A549 (cell line): ENCODE measurements at regions not wholly inside any gene's neighbourhood (a gene's known extent, or its start where the extent isn't known, plus 50 kb on each side); places are given as distances from the start of the nearest gene placed in this dataset.

Source experiments
- ATAC-seq, 2 experiments: fragments of 200-7000 bp in 1 of 2; fragments of >200 bp in 1 of 2; cut with Nextera tagmentation in 1 of 2; cut with Tn5 transposase in 1 of 2; 3 replicates each; pipeline versions ENCODE4 v1.8.0 to v1.9.1; 2018 to 2020; ENCODE audit warnings: mild to moderate bottlenecking in 1 of 2, moderate library complexity in 1 of 2
- CTCF ChIA-PET: fragments of 300-600 bp; sonication (Branson Sonifier 250); formaldehyde crosslinking; extraction: SDS; loops from one replicate; lab custom pipeline; 2021; ENCODE audit warnings: antibody characterized with exemption, inconsistent platforms; lab: Yijun Ruan, JAX
- POLR2A ChIA-PET: fragments of 350-600 bp; formaldehyde crosslinking; extraction: SDS; loops from one replicate; lab custom pipeline; 2021; ENCODE audit warnings: antibody characterized with exemption, inconsistent platforms; lab: Yijun Ruan, JAX
- DNase-seq, 2 experiments: peaks; one replicate each; pipeline versions ENCODE4 v3.0.0 to v3.0.0-alpha.2; 2011 to 2016; ENCODE audit warnings: low read depth in 1 of 2, low spot score in 1 of 2
- FAIRE-seq: peaks from 2 replicates; lab custom pipeline; 2011; peaks lifted over from hg19 to GRCh38; lab: Jason Lieb, UNC
- H3K27ac ChIP-seq, 2 experiments: fragments of >200 bp; sonication (Bioruptor Twin); formaldehyde crosslinking; 3 replicates each; pipeline ENCODE4 v1.5.1; 2016 to 2017
- H3K4me1 ChIP-seq: fragments of >200 bp; sonication (Bioruptor Twin); formaldehyde crosslinking; 3 replicates; pipeline ENCODE4 v1.6.1; 2016
- H3K4me2 ChIP-seq: fragments of >200 bp; sonication (Bioruptor Twin); formaldehyde crosslinking; 3 replicates; pipeline ENCODE4 v1.6.1; 2016
- H3K4me3 ChIP-seq: fragments of >200 bp; sonication (Bioruptor Twin); formaldehyde crosslinking; 3 replicates; pipeline ENCODE4 v1.5.1; 2016
- H3K9me3 ChIP-seq: fragments of >200 bp; sonication (Bioruptor Twin); formaldehyde crosslinking; 3 replicates; pipeline ENCODE4 v1.6.1; 2016
- BCL3 ChIP-seq: fragments of >200 bp; sonication (Bioruptor Twin); formaldehyde crosslinking; IDR thresholded peaks from 3 replicates; pipeline ENCODE4 v1.6.1; 2016
- CBX2 ChIP-seq: fragments of 200-600 bp; sonication (generic); IDR thresholded peaks from 2 replicates; pipeline ENCODE4 v1.6.1; 2016; ENCODE audit warnings: low read depth, mild to moderate bottlenecking, borderline replicate concordance
- CHD2 ChIP-seq: fragments of 150-350 bp; IDR thresholded peaks from 2 replicates; pipeline ENCODE4 v1.6.1; 2014; ENCODE audit warnings: low read length; ENCODE audit not compliant: partially characterized antibody
- EHMT2 ChIP-seq: fragments of 200-600 bp; sonication (generic); IDR thresholded peaks from 2 replicates; pipeline ENCODE4 v1.6.1; 2016; ENCODE audit warnings: antibody characterized with exemption, low read depth, mild to moderate bottlenecking, moderate library complexity
- ELK1 ChIP-seq: fragments of 150-350 bp; IDR thresholded peaks from 2 replicates; pipeline ENCODE4 v1.6.1; 2014; ENCODE audit warnings: low read depth, mild to moderate bottlenecking, low read length
- EP300 ChIP-seq, 2 experiments: fragments of >200 bp; sonication (Bioruptor Twin); formaldehyde crosslinking; IDR thresholded peaks; 2 replicates in 1 of 2; 3 replicates in 1 of 2; pipeline ENCODE4 v1.6.1; 2016 to 2017
- GATA3 ChIP-seq: IDR thresholded peaks from 2 replicates; pipeline ENCODE4 v1.6.1; 2012; ENCODE audit warnings: borderline replicate concordance
- HDAC2 ChIP-seq: fragments of 200-600 bp; sonication (generic); IDR thresholded peaks from 2 replicates; pipeline ENCODE4 v1.6.1; 2016
- HES2 ChIP-seq: fragments of >200 bp; sonication (Bioruptor Twin); formaldehyde crosslinking; IDR thresholded peaks from 2 replicates; pipeline ENCODE4 v1.6.1; 2016
- HEYL ChIP-seq: fragments of 250-450 bp; sonication (Bioruptor Pico); IDR thresholded peaks from 2 replicates; pipeline ENCODE4 v1.8.0; 2021; ENCODE audit warnings: mild to moderate bottlenecking, moderate library complexity
- HOXB13 ChIP-seq: fragments of 250-450 bp; sonication (Bioruptor Pico); IDR thresholded peaks from 2 replicates; pipeline ENCODE4 v1.5.0; 2020; ENCODE audit warnings: low read depth, mild to moderate bottlenecking, moderate library complexity
- JUN ChIP-seq, 2 experiments: fragments of >200 bp; sonication (Bioruptor Twin); formaldehyde crosslinking; IDR thresholded peaks; 2 replicates in 1 of 2; 3 replicates in 1 of 2; pipeline ENCODE4 v1.6.1; 2016 to 2017
- KDM1A ChIP-seq: fragments of 200-600 bp; sonication (generic); IDR thresholded peaks from 2 replicates; pipeline ENCODE4 v1.6.1; 2016; ENCODE audit warnings: low read depth, mild to moderate bottlenecking
- KDM5A ChIP-seq: fragments of 200-600 bp; sonication (generic); IDR thresholded peaks from 2 replicates; pipeline ENCODE4 v1.6.1; 2016; ENCODE audit warnings: antibody characterized with exemption, mild to moderate bottlenecking
- MYC ChIP-seq: IDR thresholded peaks from 2 replicates; pipeline ENCODE4 v1.6.1; 2012; ENCODE audit warnings: mild to moderate bottlenecking, inconsistent platforms, low read length, improper control_type of control experiment, borderline replicate concordance
- NFE2L2 ChIP-seq: fragments of 150-350 bp; conservative IDR thresholded peaks from 2 replicates; pipeline ENCODE4 v1.6.1; 2014; ENCODE audit warnings: low read length
- NPAS2 ChIP-seq: fragments of 250-450 bp; sonication (Bioruptor Pico); IDR thresholded peaks from 2 replicates; pipeline ENCODE4 v1.8.0; 2022; ENCODE audit warnings: mild to moderate bottlenecking, moderate library complexity, borderline replicate concordance
- NR3C1 ChIP-seq: fragments of >200 bp; sonication (Bioruptor Twin); formaldehyde crosslinking; IDR thresholded peaks from 3 replicates; pipeline ENCODE4 v1.6.1; 2017
- PHF8 ChIP-seq: fragments of 200-600 bp; sonication (generic); IDR thresholded peaks from 2 replicates; pipeline ENCODE4 v1.6.1; 2016; ENCODE audit warnings: low read depth, mild to moderate bottlenecking, antibody characterized with exemption, moderate library complexity, borderline replicate concordance
- POLR2A ChIP-seq: IDR thresholded peaks from 2 replicates; pipeline ENCODE4 v1.6.1; 2012; ENCODE audit warnings: mild to moderate bottlenecking, low read length
- POLR2AphosphoS2 ChIP-seq: conservative IDR thresholded peaks from 2 replicates; pipeline ENCODE4 v1.6.1; 2012; ENCODE audit warnings: low read length, improper control_type of control experiment, inconsistent platforms
- RCOR1 ChIP-seq: fragments of 150-350 bp; IDR thresholded peaks from 2 replicates; pipeline ENCODE4 v1.6.1; 2014; ENCODE audit warnings: antibody characterized with exemption, low read length, low read depth
- TFCP2L1 ChIP-seq: fragments of 250-450 bp; sonication (Bioruptor Pico); IDR thresholded peaks from 2 replicates; pipeline ENCODE4 v1.5.0; 2021; ENCODE audit warnings: mild to moderate bottlenecking
- USF2 ChIP-seq: fragments of 450-650 bp; IDR thresholded peaks from 2 replicates; pipeline ENCODE4 v1.6.1; 2014; ENCODE audit warnings: antibody characterized with exemption
- ZFP36 ChIP-seq: fragments of 450-650 bp; IDR thresholded peaks from 2 replicates; pipeline ENCODE4 v1.6.1; 2014; ENCODE audit warnings: borderline replicate concordance; ENCODE audit not compliant: partially characterized antibody
- WGBS: methylation state at CpG from one replicate; pipeline ENCODE4 v1.1.6; 2017; ENCODE audit errors: missing lambda C conversion rate; 5-methylcytosine and 5-hydroxymethylcytosine counted together
- TF ChIP-seq, protein P1 (sequence below): fragments of 250-450 bp; sonication (Bioruptor Pico); IDR thresholded peaks from 2 replicates; pipeline ENCODE4 v1.5.0; 2020; ENCODE audit warnings: low read depth, mild to moderate bottlenecking, moderate library complexity
- TF ChIP-seq, protein P2 (sequence below): IDR thresholded peaks from 2 replicates; pipeline ENCODE4 v1.6.1; 2012
- TF ChIP-seq, protein P3 (sequence below): fragments of 250-450 bp; sonication (Bioruptor Pico); IDR thresholded peaks from 2 replicates; pipeline ENCODE4 v1.5.0; 2021; ENCODE audit warnings: mild to moderate bottlenecking, moderate library complexity, borderline replicate concordance

DNA sequence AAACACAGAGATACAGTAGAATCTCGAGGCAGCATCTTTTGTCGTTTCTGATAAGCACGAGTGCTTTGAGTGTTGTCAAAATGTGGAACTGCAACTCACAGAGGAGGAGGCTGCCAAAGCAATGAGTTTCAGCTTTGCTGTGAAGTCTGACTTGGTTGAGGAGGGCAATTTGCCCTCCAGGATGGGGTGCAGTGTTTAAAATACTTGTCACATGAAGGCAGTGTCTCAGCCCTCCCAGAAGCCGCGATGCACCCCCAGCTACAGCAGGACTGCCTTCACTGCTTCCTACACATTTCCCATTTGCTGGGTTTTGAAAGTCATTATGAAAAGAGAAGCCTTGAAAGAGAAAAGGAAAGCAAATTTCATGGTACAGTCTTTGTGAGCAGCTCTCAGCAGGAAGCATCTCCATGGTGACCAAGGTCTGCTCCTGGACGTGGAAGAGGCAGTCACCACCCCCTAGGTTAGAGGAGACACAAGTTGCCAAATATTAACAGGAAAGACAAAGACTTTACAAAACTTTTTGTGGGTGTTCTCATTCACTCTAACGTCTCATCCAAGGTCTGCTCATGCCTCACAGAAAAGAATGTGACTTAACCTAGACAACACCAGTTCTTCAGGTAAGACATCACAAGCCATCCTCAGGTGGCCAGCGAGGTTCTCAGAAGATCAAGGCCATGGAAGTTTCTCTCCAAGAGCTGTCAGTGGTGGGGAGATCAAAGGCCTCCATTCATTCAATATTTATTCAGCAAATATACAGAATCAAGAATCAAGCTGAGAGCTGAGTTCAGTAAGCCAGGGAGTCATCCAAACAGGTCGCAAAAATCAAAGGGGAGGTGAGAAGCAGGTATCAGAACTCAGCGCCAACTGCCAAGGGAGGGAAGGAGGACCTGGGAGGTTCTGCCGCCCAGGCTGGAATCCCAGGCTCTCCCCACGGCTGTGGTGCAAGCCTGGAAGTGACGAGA is 476.0 kb downstream of the EIPR1 start:
- ATAC-seq (no peak), FAIRE-seq (no peak), DNase-seq (no peak)
- ChIA-PET CTCF (no interaction called here), POLR2A (no interaction called here)
- Histone ChIP-seq H3K4me1 (no peaks in the 10 kb centered on the region), H3K27ac (no peak overlapping the region), H3K4me3 (no peak overlapping the region), H3K9me3 (0 out of 3 replicates have a peak, but pooled peaks cover 2% of the 10 kb centered on the region), H3K4me2 (no peak overlapping the region)
- TF ChIP-seq POLR2A (no peak), KDM1A (no peak), MYC (no peak), HDAC2 (no peak), BCL3 (no peak), USF2 (no peak), EHMT2 (no peak), KDM5A (no peak), TFCP2L1 (CRISPR knock-in tag) (no peak), EP300 (IDR thresholded peaks at IDR 0.05) (no peak), POLR2AphosphoS2 (no peak)
- TF ChIP-seq, protein P1, sequence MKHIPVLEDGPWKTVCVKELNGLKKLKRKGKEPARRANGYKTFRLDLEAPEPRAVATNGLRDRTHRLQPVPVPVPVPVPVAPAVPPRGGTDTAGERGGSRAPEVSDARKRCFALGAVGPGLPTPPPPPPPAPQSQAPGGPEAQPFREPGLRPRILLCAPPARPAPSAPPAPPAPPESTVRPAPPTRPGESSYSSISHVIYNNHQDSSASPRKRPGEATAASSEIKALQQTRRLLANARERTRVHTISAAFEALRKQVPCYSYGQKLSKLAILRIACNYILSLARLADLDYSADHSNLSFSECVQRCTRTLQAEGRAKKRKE, result no peak
- TF ChIP-seq, protein P2, sequence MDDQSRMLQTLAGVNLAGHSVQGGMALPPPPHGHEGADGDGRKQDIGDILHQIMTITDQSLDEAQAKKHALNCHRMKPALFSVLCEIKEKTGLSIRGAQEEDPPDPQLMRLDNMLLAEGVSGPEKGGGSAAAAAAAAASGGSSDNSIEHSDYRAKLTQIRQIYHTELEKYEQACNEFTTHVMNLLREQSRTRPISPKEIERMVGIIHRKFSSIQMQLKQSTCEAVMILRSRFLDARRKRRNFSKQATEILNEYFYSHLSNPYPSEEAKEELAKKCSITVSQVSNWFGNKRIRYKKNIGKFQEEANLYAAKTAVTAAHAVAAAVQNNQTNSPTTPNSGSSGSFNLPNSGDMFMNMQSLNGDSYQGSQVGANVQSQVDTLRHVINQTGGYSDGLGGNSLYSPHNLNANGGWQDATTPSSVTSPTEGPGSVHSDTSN, result no peak
- 2% methylated on average over 13 of the region's 13 CpGs for WGBS

- no peak overlapping the region for H3K4me3 ChIP-seq
- H3K4me2 ChIP-seq, result no peak overlapping the region
- H3K4me1 ChIP-seq, result no peaks in the 10 kb centered on the region
- H3K9me3 ChIP-seq, result 0 out of 3 replicates have a peak, but pooled peaks cover 2% of the 10 kb centered on the region
- FAIRE-seq (no peak), ATAC-seq (no peak), DNase-seq (no peak)
- no peak overlapping the region for H3K27ac ChIP-seq
- ChIA-PET CTCF (no interaction called here), POLR2A (no interaction called here)
- no peak for TF ChIP-seq RCOR1
- no peak for TF ChIP-seq GATA3
- no peak for TF ChIP-seq HOXB13
- TF ChIP-seq ELK1, result no peak
- no peak for TF ChIP-seq TFCP2L1 (CRISPR knock-in tag)
- no peak for TF ChIP-seq PHF8
- no peak for TF ChIP-seq HEYL (CRISPR knock-in tag)
- TF ChIP-seq, protein P3, sequence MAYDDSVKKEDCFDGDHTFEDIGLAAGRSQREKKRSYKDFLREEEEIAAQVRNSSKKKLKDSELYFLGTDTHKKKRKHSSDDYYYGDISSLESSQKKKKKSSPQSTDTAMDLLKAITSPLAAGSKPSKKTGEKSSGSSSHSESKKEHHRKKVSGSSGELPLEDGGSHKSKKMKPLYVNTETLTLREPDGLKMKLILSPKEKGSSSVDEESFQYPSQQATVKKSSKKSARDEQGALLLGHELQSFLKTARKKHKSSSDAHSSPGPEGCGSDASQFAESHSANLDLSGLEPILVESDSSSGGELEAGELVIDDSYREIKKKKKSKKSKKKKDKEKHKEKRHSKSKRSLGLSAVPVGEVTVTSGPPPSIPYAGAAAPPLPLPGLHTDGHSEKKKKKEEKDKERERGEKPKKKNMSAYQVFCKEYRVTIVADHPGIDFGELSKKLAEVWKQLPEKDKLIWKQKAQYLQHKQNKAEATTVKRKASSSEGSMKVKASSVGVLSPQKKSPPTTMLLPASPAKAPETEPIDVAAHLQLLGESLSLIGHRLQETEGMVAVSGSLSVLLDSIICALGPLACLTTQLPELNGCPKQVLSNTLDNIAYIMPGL (CRISPR knock-in tag), result no peak
- no peak for TF ChIP-seq CBX2
- no peak for TF ChIP-seq NR3C1
- no peak for TF ChIP-seq HES2
- no peak for TF ChIP-seq CHD2
- TF ChIP-seq ZFP36, result no peak
- no peak for TF ChIP-seq NFE2L2
- TF ChIP-seq NPAS2 (CRISPR knock-in tag), result no peak
- no peak for TF ChIP-seq JUN (IDR thresholded peaks at IDR 0.05)
- TF ChIP-seq, all 56 proteins: peak for 0
- 5% methylated on average over 4 of the region's 4 CpGs for WGBS
These were observed 477.8 kb downstream of the EIPR1 start for GRCh38 chr2:2899826-2900225.
